Right ventricle myocardium inferior (tissue), 1 donor: ENCODE measurements at regions not wholly inside any gene's neighbourhood (a gene's known extent, or its start where the extent isn't known, plus 50 kb on each side); places are given as distances from the start of the nearest gene placed in this dataset.
A peak's percentile ranks its signal among the peaks of the same experiment; 100 is the strongest.
"Not testable (repeated sequence)": the region's sequence is repeated elsewhere in the genome, so short reads cannot be mapped to it uniquely, and the experiment has no call there.

Experiments
- ATAC-seq: fragments of 200-7000 bp; cut with Tn5 transposase; one replicate; pipeline ENCODE4 v1.9.1; 2020; ENCODE audit warnings: mild to moderate bottlenecking, moderate library complexity
- DNase-seq: peaks from one replicate; pipeline ENCODE4 v3.0.0; 2021; ENCODE audit errors: missing footprints
- intact Hi-C: fragments of 100-400 bp; cut with DNase I; formaldehyde crosslinking; loops from one replicate; pipeline ENCODE4 v1.11.0; 2022
- donor health status: DM: no; HTN: yes; CAD: no; lungs with severe emphysema.

GRCh38 chr10:3564346-3565002 is 220.5 kb downstream of the KLF6 start:
- DNase-seq: no peak
- intact Hi-C loops: no loop called here
- no peak for ATAC-seq

GRCh38 chr10:3563298-3563697 is 221.7 kb downstream of the KLF6 start:
- ATAC-seq (no peak), DNase-seq (no peak)
- intact Hi-C loops: no loop called here

- ATAC-seq, DNase-seq, intact Hi-C loops: not testable (repeated sequence)
Observed at GRCh38 chr10:3560628-3561027, 224.4 kb downstream of the KLF6 start.

GRCh38 chr10:3559527-3559926 is 225.5 kb downstream of the KLF6 start:
- ATAC-seq (no peak), DNase-seq (no peak)
- intact Hi-C loops: no loop called here

- DNase-seq (no peak), ATAC-seq (no peak)
- intact Hi-C loops: no loop called here
Observed at GRCh38 chr10:3559011-3559410, 226.0 kb downstream of the KLF6 start.

- ATAC-seq: not testable (repeated sequence)
- peak; percentile 68 for DNase-seq
Observed at GRCh38 chr10:3556191-3557017, 228.6 kb downstream of the KLF6 start.

GRCh38 chr10:3554121-3554522 is 230.9 kb downstream of the KLF6 start:
- intact Hi-C loops: no loop called here
- ATAC-seq (no peak), DNase-seq (peak; percentile 57)

More at GRCh38 chr10:3556191-3557017, 228.6 kb downstream of the KLF6 start:
- intact Hi-C loops: not testable (repeated sequence)

GRCh38 chr10:3552281-3552680 is 232.7 kb downstream of the KLF6 start:
- no peak for ATAC-seq
- intact Hi-C loops: no loop called here
- DNase-seq: no peak

GRCh38 chr10:3551761-3552160 is 233.2 kb downstream of the KLF6 start:
- no peak for ATAC-seq
- intact Hi-C loops: no loop called here
- no peak for DNase-seq

GRCh38 chr10:3549118-3549517 is 235.9 kb downstream of the KLF6 start:
- no peak for ATAC-seq
- intact Hi-C loops: no loop called here
- DNase-seq: no peak

GRCh38 chr10:3548702-3549101 is 236.3 kb downstream of the KLF6 start:
- ATAC-seq (no peak), DNase-seq (no peak)
- intact Hi-C loops: no loop called here

- DNase-seq (no peak), ATAC-seq (no peak)
- intact Hi-C loops: no loop called here
Observed at GRCh38 chr10:3548076-3548475, 236.9 kb downstream of the KLF6 start.

GRCh38 chr10:3544561-3544960 is 240.4 kb downstream of the KLF6 start:
- peak; percentile 5 for DNase-seq
- no peak for ATAC-seq
- intact Hi-C loops: no loop called here

- DNase-seq (peak; percentile 65), ATAC-seq (no peak)
- intact Hi-C loops: no loop called here
Observed at GRCh38 chr10:3542185-3542611, 242.8 kb downstream of the KLF6 start.

- peak; percentile 59 for DNase-seq
Observed at GRCh38 chr10:3539696-3540383, 245.2 kb downstream of the KLF6 start.

GRCh38 chr10:3538656-3539531 is 246.1 kb downstream of the KLF6 start:
- peak; percentile 66 for DNase-seq
- intact Hi-C loops: no loop called here

More at GRCh38 chr10:3539696-3540383, 245.2 kb downstream of the KLF6 start:
- intact Hi-C loops: no loop called here
- ATAC-seq: no peak

GRCh38 chr10:3538291-3538655 is 246.7 kb downstream of the KLF6 start:
- intact Hi-C loops: no loop called here
- ATAC-seq (no peak), DNase-seq (no peak)

More at GRCh38 chr10:3538656-3539531, 246.1 kb downstream of the KLF6 start:
- no peak for ATAC-seq

- DNase-seq (no peak), ATAC-seq (no peak)
- intact Hi-C loops: no loop called here
Observed at GRCh38 chr10:3537518-3537917, 247.5 kb downstream of the KLF6 start.

- intact Hi-C loops: no loop called here
- DNase-seq: no peak
- ATAC-seq: no peak
Observed at GRCh38 chr10:3535001-3535400, 250.0 kb downstream of the KLF6 start.
